Adrenal gland (tissue), 9 donors: ENCODE measurements at regions not wholly inside any gene's neighbourhood (a gene's known extent, or its start where the extent isn't known, plus 50 kb on each side); places are given as distances from the start of the nearest gene placed in this dataset.

ENCODE experiments used
- DNase-seq, 7 donors: peaks; one replicate each; pipeline ENCODE4 v3.0.0-alpha.2; 2019 to 2020
- H3K27ac ChIP-seq, 5 donors: fragments of 200-600 bp; sonication (generic) in 4 of 5; 1 replicate in 3 of 5; 2 replicates in 2 of 5; pipeline versions ENCODE4 v1.5.1 to v1.8.0; 2016 to 2020; ENCODE audit warnings: mild to moderate bottlenecking in 1 of 5
- H3K27me3 ChIP-seq: fragments of 200-600 bp; 2 replicates; pipeline ENCODE4 v1.8.0; 2021
- H3K36me3 ChIP-seq, 2 donors: fragments of 200-600 bp; replicated peaks in 1 of 2; 1 replicate in 1 of 2; 2 replicates in 1 of 2; pipeline versions ENCODE4 v1.5.1 to v1.8.0; 2018 to 2022
- H3K4me1 ChIP-seq, 2 donors: fragments of 200-600 bp; replicated peaks in 1 of 2; 1 replicate in 1 of 2; 2 replicates in 1 of 2; pipeline versions ENCODE4 v1.5.1 to v1.8.0; 2018 to 2021
- H3K4me3 ChIP-seq, 4 donors: fragments of 200-600 bp; sonication (generic) in 3 of 4; one replicate each; pipeline ENCODE4 v1.5.1; 2016 to 2018
- H3K9me3 ChIP-seq, 3 donors: fragments of 200-600 bp; sonication (generic) in 1 of 3; replicated peaks in 1 of 3; 1 replicate in 2 of 3; 2 replicates in 1 of 3; pipeline versions ENCODE4 v1.5.1 to v1.8.0; 2016 to 2021
- CTCF ChIP-seq, 6 experiments: fragments of 450-650 bp in 4 of 6; fragments of 200-600 bp in 2 of 6; sonication (generic) in 1 of 6; IDR thresholded peaks; 1 replicate in 5 of 6; 2 replicates in 1 of 6; pipeline versions ENCODE4 v1.5.1 to v1.8.0; 2016 to 2021; ENCODE audit warnings: antibody characterized with exemption in 6 of 6, mild to moderate bottlenecking in 2 of 6, moderate library complexity in 1 of 6
- POLR2A ChIP-seq, 2 donors: fragments of 450-650 bp; IDR thresholded peaks; one replicate each; pipeline ENCODE4 v1.6.1; 2017; ENCODE audit warnings: antibody characterized with exemption in 2 of 2, mild to moderate bottlenecking in 2 of 2, moderate library complexity in 1 of 2
- WGBS, 4 donors: extraction: QIAGEN DNeasy Blood & Tissue Kit in 2 of 4; methylation state at CpG; one replicate each; pipeline versions ENCODE4 v1.1.5 to v1.1.7; 2013 to 2017; 5-methylcytosine and 5-hydroxymethylcytosine counted together
- intact Hi-C, 2 donors: fragments of 100-400 bp; cut with DNase I; formaldehyde crosslinking; loops; one replicate each; pipeline versions ENCODE4 v1.14.1 to v1.15.0; 2022 to 2023
- donor health status: healthy with polysubstance abuse.
- donor health status: Bipolar disorder and iron deficiency.
- donor health status: DM: yes; HTN: yes; CAD: no.
- donor health status: DM: no; HTN: no; CAD: no.
- donor health status: DM: no; HTN: no; CAD: no.

GRCh38 chr1:4120557-4121292 is 220.7 kb upstream of the C1orf174 start:
- intact Hi-C loops = no loop called here
- TF ChIP-seq POLR2A (IDR thresholded peaks at IDR 0.05) (no peak), CTCF (IDR thresholded peaks at IDR 0.05) (no peak)
- Histone ChIP-seq H3K36me3 (no peaks in the 10 kb centered on the region), H3K4me3 (no peak overlapping the region), H3K4me1 (no peaks in the 10 kb centered on the region), H3K9me3 (no peaks in the 10 kb centered on the region), H3K27me3 (no peaks in the 10 kb centered on the region), H3K27ac (no peak overlapping the region)
- 58 to 74% (median 67%) methylated on average over 14 to 15 of the region's 15 CpGs for WGBS, 4 donors
- DNase-seq = no peak

GRCh38 chr1:4121293-4121684 is 221.2 kb upstream of the C1orf174 start:
- TF ChIP-seq CTCF (IDR thresholded peaks at IDR 0.05) (no peak), POLR2A (IDR thresholded peaks at IDR 0.05) (no peak)
- Histone ChIP-seq H3K27me3 (no peaks in the 10 kb centered on the region), H3K4me1 (no peaks in the 10 kb centered on the region), H3K27ac (no peak overlapping the region), H3K36me3 (no peaks in the 10 kb centered on the region), H3K4me3 (no peak overlapping the region), H3K9me3 (no peaks in the 10 kb centered on the region)
- intact Hi-C loops = no loop called here
- 51 to 74% (median 68%) methylated on average over 8 of the region's 8 CpGs for WGBS, 4 donors
- no peak for DNase-seq

- Histone ChIP-seq H3K27ac (no peak overlapping the region), H3K27me3 (no peaks in the 10 kb centered on the region), H3K36me3 (no peaks in the 10 kb centered on the region), H3K4me1 (no peaks in the 10 kb centered on the region), H3K4me3 (no peak overlapping the region), H3K9me3 (no peaks in the 10 kb centered on the region)
- 54 to 65% (median 64%) methylated on average over 14 to 20 of the region's 20 CpGs for WGBS, 4 donors
- intact Hi-C loops = no loop called here
- no peak for DNase-seq
- TF ChIP-seq CTCF (IDR thresholded peaks at IDR 0.05) (no peak), POLR2A (IDR thresholded peaks at IDR 0.05) (no peak)
These were observed 221.9 kb upstream of the C1orf174 start for GRCh38 chr1:4121834-4122512.

GRCh38 chr1:4122513-4123160 is 222.6 kb upstream of the C1orf174 start:
- intact Hi-C loops = no loop called here
- H3K27me3 ChIP-seq = no peaks in the 10 kb centered on the region
- H3K4me3 ChIP-seq = no peak overlapping the region
- no peak overlapping the region for H3K27ac ChIP-seq
- H3K4me1 ChIP-seq = no peaks in the 10 kb centered on the region
- WGBS, 4 donors = 73 to 81% (median 76%) methylated on average over 7 to 8 of the region's 8 CpGs; no CpG with 5 or more reads in 1 of the 4 donors
- no peak for DNase-seq
- H3K9me3 ChIP-seq = no peaks in the 10 kb centered on the region
- TF ChIP-seq CTCF (IDR thresholded peaks at IDR 0.05) (no peak), POLR2A (IDR thresholded peaks at IDR 0.05) (no peak)
- no peaks in the 10 kb centered on the region for H3K36me3 ChIP-seq
